Uterus (tissue), 3 donors: ENCODE measurements at regions not wholly inside any gene's neighbourhood (a gene's known extent, or its start where the extent isn't known, plus 50 kb on each side); places are given as distances from the start of the nearest gene placed in this dataset.

Source experiments
- DNase-seq, 2 donors: peaks; one replicate each; pipeline ENCODE4 v3.0.0-alpha.2; 2019 to 2020
- H3K27ac ChIP-seq, 2 donors: fragments of 200-600 bp; sonication (generic); 1 replicate in 1 of 2; 2 replicates in 1 of 2; pipeline ENCODE4 v1.5.1; 2016 to 2018
- H3K27me3 ChIP-seq, 2 donors: fragments of 200-600 bp; sonication (generic); one replicate each; pipeline ENCODE4 v1.5.1; 2018 to 2019; ENCODE audit warnings: control low read depth in 1 of 2
- H3K36me3 ChIP-seq, 2 donors: fragments of 200-600 bp; sonication (generic); one replicate each; pipeline ENCODE4 v1.5.1; 2019; ENCODE audit warnings: control low read depth in 1 of 2
- H3K4me1 ChIP-seq, 2 donors: fragments of 200-600 bp; sonication (generic); one replicate each; pipeline ENCODE4 v1.5.1; 2018 to 2019; ENCODE audit warnings: control low read depth in 1 of 2
- H3K4me3 ChIP-seq, 2 donors: fragments of 200-600 bp; sonication (generic); 1 replicate in 1 of 2; 2 replicates in 1 of 2; pipeline ENCODE4 v1.5.1; 2018 to 2019; ENCODE audit warnings: mild to moderate bottlenecking in 1 of 2
- H3K9me3 ChIP-seq, 2 donors: fragments of 200-600 bp; sonication (generic); one replicate each; pipeline ENCODE4 v1.5.1; 2019; ENCODE audit warnings: control low read depth in 1 of 2
- CTCF ChIP-seq, 4 experiments: fragments of 200-600 bp in 2 of 4; fragments of 450-650 bp in 2 of 4; sonication (generic) in 2 of 4; IDR thresholded peaks; one replicate each; pipeline ENCODE4 v1.5.1; 2016 to 2019; ENCODE audit warnings: antibody characterized with exemption in 4 of 4, mild to moderate bottlenecking in 2 of 4, moderate library complexity in 1 of 4
- POLR2A ChIP-seq, 2 donors: fragments of 450-650 bp; IDR thresholded peaks; one replicate each; pipeline ENCODE4 v1.6.1; 2016; ENCODE audit warnings: antibody characterized with exemption in 2 of 2, mild to moderate bottlenecking in 1 of 2, moderate library complexity in 1 of 2
- intact Hi-C: fragments of 100-400 bp; cut with DNase I; formaldehyde crosslinking; loops from one replicate; pipeline ENCODE4 v1.15.1; 2023; ENCODE audit warnings: low total_unique reads
- donor health status: DM: yes; HTN: yes; CAD: no.

DNA sequence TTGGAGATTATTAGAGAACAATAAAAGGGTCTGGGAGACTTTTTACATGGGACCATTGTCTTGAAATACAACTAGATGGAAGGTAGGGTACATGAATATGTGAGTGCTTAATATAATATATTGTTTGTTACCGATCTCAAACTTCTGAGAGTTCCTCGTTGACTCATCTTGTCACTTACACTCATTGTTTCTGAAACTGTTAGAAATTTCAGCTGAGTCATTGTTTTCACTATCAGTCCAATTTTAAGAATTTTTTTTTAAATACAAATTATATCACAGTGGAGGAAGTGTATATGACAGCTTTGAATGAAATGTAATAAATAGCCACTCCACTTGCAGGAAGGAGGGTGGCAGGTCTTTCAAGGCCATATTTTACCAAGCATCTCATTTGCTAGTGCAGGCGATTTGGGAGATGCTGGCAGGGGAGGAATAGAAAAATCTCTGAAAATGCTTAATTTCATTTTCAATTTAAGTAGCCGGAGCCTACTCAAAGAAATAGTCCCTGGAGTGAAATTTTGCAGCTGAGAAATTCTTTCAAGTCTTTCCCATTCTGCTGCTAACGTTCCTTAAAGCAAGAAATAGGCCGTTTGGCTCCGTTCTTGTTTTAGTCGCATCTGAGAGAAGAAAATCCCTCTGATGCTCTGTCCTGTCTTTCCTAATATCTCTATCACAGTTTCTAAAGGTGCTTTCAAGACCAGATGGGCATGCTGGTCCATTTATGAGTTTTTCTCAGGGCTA is 1404.2 kb upstream of the CELF2 start:
- no peak for TF ChIP-seq CTCF (IDR thresholded peaks at IDR 0.05)
- no peak for TF ChIP-seq POLR2A (IDR thresholded peaks at IDR 0.05)
- intact Hi-C loops = no loop called here
- Histone ChIP-seq H3K4me1 (no peaks in the 10 kb centered on the region), H3K4me3 (no peak overlapping the region), H3K27me3 (no peaks in the 10 kb centered on the region), H3K36me3 (no peaks in the 10 kb centered on the region), H3K9me3 (no peaks in the 10 kb centered on the region), H3K27ac (no peak overlapping the region)
- no peak for DNase-seq

GRCh38 chr10:9615189-9615588 is 1402.5 kb upstream of the CELF2 start:
- TF ChIP-seq CTCF (IDR thresholded peaks at IDR 0.05) = no peak
- TF ChIP-seq POLR2A (IDR thresholded peaks at IDR 0.05) = no peak
- Histone ChIP-seq H3K27me3 (no peaks in the 10 kb centered on the region), H3K36me3 (no peaks in the 10 kb centered on the region), H3K9me3 (no peaks in the 10 kb centered on the region), H3K27ac (no peak overlapping the region), H3K4me3 (no peak overlapping the region), H3K4me1 (no peaks in the 10 kb centered on the region)
- DNase-seq = no peak
- intact Hi-C loops = no loop called here

DNA sequence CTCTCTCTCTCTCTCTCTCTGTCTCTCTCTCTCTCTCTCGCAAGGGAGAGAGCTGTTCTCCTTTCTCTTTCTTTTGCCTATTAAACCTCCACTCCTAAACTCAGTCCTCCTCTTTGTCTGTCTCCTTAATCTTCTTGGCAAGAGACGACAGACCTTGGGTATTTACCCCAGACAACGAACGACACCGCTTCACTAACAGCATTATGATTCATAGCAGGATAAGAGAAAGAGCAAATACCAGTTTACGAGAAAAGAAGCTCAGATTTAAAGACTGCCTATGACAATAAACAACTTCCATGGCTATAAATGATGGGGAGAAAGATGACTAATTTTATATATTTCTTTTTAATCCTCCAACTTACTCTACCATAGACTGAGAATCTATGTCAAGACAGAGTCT is 1396.5 kb upstream of the CELF2 start:
- Histone ChIP-seq H3K9me3 (no peaks in the 10 kb centered on the region), H3K27me3 (no peaks in the 10 kb centered on the region), H3K27ac (no peak overlapping the region), H3K4me1 (no peaks in the 10 kb centered on the region), H3K36me3 (peaks cover 0 to 3% of the 10 kb centered on the region in 2 donors), H3K4me3 (no peak overlapping the region)
- no peak for TF ChIP-seq CTCF (IDR thresholded peaks at IDR 0.05)
- TF ChIP-seq POLR2A (IDR thresholded peaks at IDR 0.05) = no peak
- no peak for DNase-seq
- intact Hi-C loops = no loop called here

GRCh38 chr10:9625304-9625703 is 1392.4 kb upstream of the CELF2 start:
- Histone ChIP-seq H3K9me3 (no peaks in the 10 kb centered on the region), H3K27ac (no peak overlapping the region), H3K4me1 (no peaks in the 10 kb centered on the region), H3K4me3 (no peak overlapping the region), H3K36me3 (peaks cover 0 to 3% of the 10 kb centered on the region in 2 donors), H3K27me3 (no peaks in the 10 kb centered on the region)
- intact Hi-C loops = no loop called here
- no peak for TF ChIP-seq POLR2A (IDR thresholded peaks at IDR 0.05)
- TF ChIP-seq CTCF (IDR thresholded peaks at IDR 0.05) = no peak
- no peak for DNase-seq

DNA sequence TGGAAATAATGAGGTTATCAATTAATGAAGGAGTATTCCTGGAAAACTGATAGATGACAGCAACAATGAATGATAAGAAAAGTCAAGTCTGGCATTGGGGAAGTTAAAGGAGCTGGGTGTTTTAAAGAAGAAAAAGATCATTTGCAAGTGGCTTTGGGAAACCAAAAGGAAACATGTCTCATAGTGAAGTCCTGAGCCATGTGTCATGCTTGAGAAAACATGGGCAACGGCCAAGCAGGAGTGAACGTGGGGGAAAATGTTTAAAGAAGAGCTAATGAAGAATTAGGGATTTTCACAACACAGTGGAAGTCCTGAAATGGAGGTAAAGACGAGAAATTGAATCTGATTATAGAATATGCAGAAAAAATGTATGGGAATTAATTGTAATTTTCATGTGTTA is 1383.2 kb upstream of the CELF2 start:
- H3K27ac ChIP-seq = no peak overlapping the region
- no peaks in the 10 kb centered on the region for H3K27me3 ChIP-seq
- no peak for DNase-seq
- H3K4me1 ChIP-seq = no peaks in the 10 kb centered on the region
- no peaks in the 10 kb centered on the region for H3K36me3 ChIP-seq
- H3K9me3 ChIP-seq = no peaks in the 10 kb centered on the region
- no peak overlapping the region for H3K4me3 ChIP-seq
- intact Hi-C loops = no loop called here
- no peak for TF ChIP-seq CTCF (IDR thresholded peaks at IDR 0.05)
- TF ChIP-seq POLR2A (IDR thresholded peaks at IDR 0.05) = no peak
